GM21423 (cell line): ENCODE measurements at regions not wholly inside any gene's neighbourhood (a gene's known extent, or its start where the extent isn't known, plus 50 kb on each side); places are given as distances from the start of the nearest gene placed in this dataset.

ENCODE experiments used
- ATAC-seq: cut with Tn5 transposase; IDR thresholded peaks from one replicate; pipeline ENCODE4 v1.9.1; 2021; ENCODE audit warnings: mild to moderate bottlenecking, moderate library complexity; ENCODE audit not compliant: unreplicated experiment

GRCh38 chr9:89234205-89235067 lies 55.8 kb upstream of the SHC3 start:
- ATAC-seq: peak; percentile 81

GRCh38 chr9:89236955-89237573 lies 58.4 kb upstream of the SHC3 start:
- ATAC-seq: no peak

- ATAC-seq: no peak
Observed at GRCh38 chr9:89238424-89238823, 59.8 kb upstream of the SHC3 start.

GRCh38 chr9:89243296-89244061 lies 64.9 kb upstream of the SHC3 start:
- no peak for ATAC-seq

GRCh38 chr9:89246840-89247239 lies 64.2 kb upstream of the CKS2 start:
- ATAC-seq: no peak

GRCh38 chr9:89247431-89248353 lies 63.3 kb upstream of the CKS2 start:
- no peak for ATAC-seq

GRCh38 chr9:89249001-89249400 lies 62.0 kb upstream of the CKS2 start:
- ATAC-seq: no peak

- ATAC-seq: no peak
Observed at GRCh38 chr9:89252651-89253267, 58.2 kb upstream of the CKS2 start.

GRCh38 chr9:89254058-89254772 lies 56.8 kb upstream of the CKS2 start:
- no peak for ATAC-seq

DNA sequence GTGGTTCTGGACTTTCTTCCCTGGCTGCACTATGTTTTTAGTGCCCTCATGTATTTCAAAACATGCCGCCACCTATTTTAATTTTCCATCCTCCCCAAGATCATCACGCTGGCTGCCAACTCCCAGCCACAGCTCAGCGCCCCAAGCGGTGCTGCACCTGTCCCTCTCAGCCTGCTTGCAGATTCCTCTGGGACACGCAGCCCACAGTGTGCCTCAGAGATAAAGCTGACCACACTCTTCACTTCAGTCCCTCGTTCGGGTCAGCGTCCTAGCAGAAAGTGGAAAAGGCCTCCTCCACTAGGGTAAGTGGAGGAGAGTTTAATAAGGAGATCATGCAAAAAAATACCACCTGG lies 56.2 kb upstream of the CKS2 start:
- ATAC-seq: no peak

DNA sequence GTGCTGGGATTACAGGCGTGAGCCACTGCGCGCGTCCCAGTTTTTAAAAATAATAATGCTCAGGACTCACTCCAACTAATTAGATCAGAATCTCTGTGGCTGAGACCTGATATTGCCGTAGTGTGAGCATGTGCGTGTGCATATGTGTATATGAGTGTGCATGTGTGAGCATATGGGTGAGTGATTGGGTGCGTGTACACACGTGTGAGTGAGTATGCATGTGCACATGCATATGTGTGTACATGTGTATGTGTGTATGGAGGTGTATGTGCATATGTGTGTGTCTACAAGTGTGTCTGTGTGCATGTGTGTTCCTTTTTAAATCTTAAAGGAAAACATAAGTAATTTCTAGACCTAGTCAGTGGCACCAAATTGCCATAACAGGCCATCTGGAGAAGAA lies 54.8 kb upstream of the CKS2 start:
- ATAC-seq: no peak

DNA sequence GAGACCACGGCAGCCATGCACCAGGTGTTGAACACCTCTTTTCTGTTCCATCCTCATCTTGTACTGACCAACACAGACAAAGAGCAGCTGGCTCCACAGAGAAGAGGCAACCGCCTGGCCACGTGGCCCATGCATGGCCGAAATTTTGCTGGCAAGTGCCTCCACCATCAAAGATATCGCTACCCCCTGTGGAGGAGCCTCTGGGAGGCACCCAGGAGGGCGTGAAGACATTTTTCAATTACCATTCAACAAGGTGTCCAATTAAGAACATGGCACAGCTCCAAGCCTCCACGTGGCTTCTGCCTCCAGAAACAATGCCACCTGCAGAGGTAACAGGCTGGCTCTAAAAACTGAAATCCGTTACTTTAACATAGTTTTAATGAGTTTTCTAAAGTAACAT lies 54.4 kb upstream of the CKS2 start:
- ATAC-seq: no peak

- ATAC-seq: no peak
Observed at GRCh38 chr9:89260525-89260924, 50.5 kb upstream of the CKS2 start.
